Kidney (tissue), 13 donors: ENCODE measurements at regions not wholly inside any gene's neighbourhood (a gene's known extent, or its start where the extent isn't known, plus 50 kb on each side); places are given as distances from the start of the nearest gene placed in this dataset.

Experiments used
- DNase-seq, 5 donors: peaks; one replicate each; pipeline ENCODE4 v3.0.0-alpha.2; 2013 to 2020
- FAIRE-seq: peaks from 2 replicates; lab custom pipeline; 2012; peaks lifted over from hg19 to GRCh38; lab: Jason Lieb, UNC
- H3K27ac ChIP-seq, 2 donors: one replicate each; pipeline ENCODE4 v1.7.0; 2013; ENCODE audit warnings: low read depth in 2 of 2, low read length in 2 of 2, inconsistent platforms in 1 of 2
- H3K27me3 ChIP-seq: one replicate; pipeline ENCODE4 v1.7.1; 2013; ENCODE audit warnings: low read length, inconsistent platforms; ENCODE audit not compliant: control insufficient read depth, insufficient read depth
- H3K36me3 ChIP-seq, 3 donors: one replicate each; pipeline versions ENCODE4 v1.7.0 to v1.7.1; 2013; ENCODE audit warnings: low read length in 3 of 3, control low read depth in 1 of 3, inconsistent platforms in 1 of 3; ENCODE audit not compliant: insufficient read depth in 3 of 3, control insufficient read depth in 2 of 3
- H3K4me1 ChIP-seq, 3 donors: one replicate each; pipeline versions ENCODE4 v1.7.0 to v1.7.1; 2013; ENCODE audit warnings: low read length in 3 of 3, inconsistent platforms in 1 of 3, low read depth in 1 of 3; ENCODE audit not compliant: control insufficient read depth in 2 of 3, insufficient read depth in 2 of 3
- H3K4me3 ChIP-seq, 3 donors: one replicate each; pipeline versions ENCODE4 v1.7.0 to v1.8.1; 2013; ENCODE audit warnings: low read length in 3 of 3, control low read depth in 1 of 3, inconsistent platforms in 1 of 3
- H3K9ac ChIP-seq, 3 donors: one replicate each; pipeline versions ENCODE4 v1.7.0 to v1.7.1; 2013; ENCODE audit warnings: low read length in 3 of 3, control low read depth in 1 of 3, inconsistent platforms in 1 of 3
- H3K9me3 ChIP-seq, 3 donors: one replicate each; pipeline versions ENCODE4 v1.7.0 to v1.7.1; 2013; ENCODE audit warnings: low read length in 3 of 3, control low read depth in 1 of 3, inconsistent platforms in 1 of 3; ENCODE audit not compliant: control insufficient read depth in 2 of 3, insufficient read depth in 1 of 3
- intact Hi-C: fragments of 100-400 bp; cut with DNase I; formaldehyde crosslinking; loops from one replicate; pipeline ENCODE4 v1.11.1; 2022
- TF ChIP-seq, protein P1 (sequence below): IDR thresholded peaks from 3 replicates; pipeline ENCODE4 v1.5.1; 2012; ENCODE audit warnings: mild to moderate bottlenecking, moderate library complexity, borderline replicate concordance; ENCODE audit not compliant: insufficient read depth; ENCODE audit errors: extremely low read depth
- donor health status: control.
- donor health status: control.
- donor health status: control.
- donor health status: control.
- donor health status: control.
- donor health status: DM: yes; HTN: yes; CAD: no.
- donor health status: Normal renal cell carcinoma (clear cell type).

DNA sequence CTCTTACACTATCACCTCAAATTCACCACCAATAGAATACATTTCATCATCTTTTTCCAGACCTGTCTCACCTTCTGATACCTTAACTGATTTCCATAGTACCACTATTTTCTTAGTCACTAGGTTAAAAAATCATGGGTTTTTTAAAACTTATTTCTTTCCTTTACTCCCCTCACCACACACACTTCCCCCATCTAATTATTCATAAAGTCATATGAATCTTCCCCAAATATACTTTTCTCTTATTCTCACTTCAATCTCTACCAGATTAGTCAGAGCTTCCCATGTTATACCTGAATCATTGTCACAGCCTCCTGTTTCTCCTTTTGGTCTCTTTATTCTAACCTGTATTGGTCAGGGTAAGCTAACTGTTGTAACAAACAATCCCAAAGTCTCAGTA lies 696.3 kb downstream of the BCL11A start:
- no peak overlapping the region for H3K4me3 ChIP-seq
- no peaks in the 10 kb centered on the region for H3K4me1 ChIP-seq
- TF ChIP-seq, protein P1, sequence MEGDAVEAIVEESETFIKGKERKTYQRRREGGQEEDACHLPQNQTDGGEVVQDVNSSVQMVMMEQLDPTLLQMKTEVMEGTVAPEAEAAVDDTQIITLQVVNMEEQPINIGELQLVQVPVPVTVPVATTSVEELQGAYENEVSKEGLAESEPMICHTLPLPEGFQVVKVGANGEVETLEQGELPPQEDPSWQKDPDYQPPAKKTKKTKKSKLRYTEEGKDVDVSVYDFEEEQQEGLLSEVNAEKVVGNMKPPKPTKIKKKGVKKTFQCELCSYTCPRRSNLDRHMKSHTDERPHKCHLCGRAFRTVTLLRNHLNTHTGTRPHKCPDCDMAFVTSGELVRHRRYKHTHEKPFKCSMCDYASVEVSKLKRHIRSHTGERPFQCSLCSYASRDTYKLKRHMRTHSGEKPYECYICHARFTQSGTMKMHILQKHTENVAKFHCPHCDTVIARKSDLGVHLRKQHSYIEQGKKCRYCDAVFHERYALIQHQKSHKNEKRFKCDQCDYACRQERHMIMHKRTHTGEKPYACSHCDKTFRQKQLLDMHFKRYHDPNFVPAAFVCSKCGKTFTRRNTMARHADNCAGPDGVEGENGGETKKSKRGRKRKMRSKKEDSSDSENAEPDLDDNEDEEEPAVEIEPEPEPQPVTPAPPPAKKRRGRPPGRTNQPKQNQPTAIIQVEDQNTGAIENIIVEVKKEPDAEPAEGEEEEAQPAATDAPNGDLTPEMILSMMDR, result no peak
- H3K27ac ChIP-seq, result no peak overlapping the region
- DNase-seq (no peak), FAIRE-seq (no peak)
- no peaks in the 10 kb centered on the region for H3K9me3 ChIP-seq
- intact Hi-C loops, result no loop called here
- H3K36me3 ChIP-seq, result no peaks in the 10 kb centered on the region
- H3K27me3 ChIP-seq, result no peaks in the 10 kb centered on the region
- H3K9ac ChIP-seq, result no peak overlapping the region

- no peak overlapping the region for H3K9ac ChIP-seq
- H3K4me1 ChIP-seq, result no peaks in the 10 kb centered on the region
- intact Hi-C loops, result no loop called here
- no peak for DNase-seq
- no peaks in the 10 kb centered on the region for H3K27me3 ChIP-seq
- H3K27ac ChIP-seq, result no peak overlapping the region
- TF ChIP-seq, protein P1, result no peak
- no peaks in the 10 kb centered on the region for H3K36me3 ChIP-seq
- no peaks in the 10 kb centered on the region for H3K9me3 ChIP-seq
- no peak overlapping the region for H3K4me3 ChIP-seq
- FAIRE-seq, result no peak
Observed at GRCh38 chr2:59856391-59856790, 697.1 kb downstream of the BCL11A start.

DNA sequence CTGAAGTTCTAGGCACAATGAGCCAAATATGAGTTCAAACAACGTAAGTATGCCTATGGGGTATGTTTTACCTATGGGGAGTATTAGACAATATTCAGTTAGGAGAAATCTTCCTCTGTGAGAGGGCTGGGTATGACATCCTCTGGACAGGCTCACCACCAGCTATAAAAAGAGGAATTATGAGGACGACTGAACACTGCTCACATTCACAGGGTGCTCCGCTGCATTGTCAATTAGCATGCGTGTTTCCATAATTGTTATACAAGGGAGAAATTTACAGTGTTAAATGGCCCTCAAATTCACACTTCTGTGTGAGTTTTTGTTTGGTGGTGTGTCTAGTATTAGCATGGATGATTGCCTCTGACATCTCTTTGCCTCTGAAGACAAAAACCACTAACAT lies 700.4 kb downstream of the BCL11A start:
- Histone ChIP-seq H3K27me3 (no peaks in the 10 kb centered on the region), H3K4me3 (no peak overlapping the region), H3K36me3 (no peaks in the 10 kb centered on the region), H3K9ac (no peak overlapping the region), H3K27ac (no peak overlapping the region), H3K9me3 (no peaks in the 10 kb centered on the region), H3K4me1 (no peaks in the 10 kb centered on the region)
- DNase-seq (no peak), FAIRE-seq (no peak)
- TF ChIP-seq, protein P1, result no peak
- intact Hi-C loops, result no loop called here

DNA sequence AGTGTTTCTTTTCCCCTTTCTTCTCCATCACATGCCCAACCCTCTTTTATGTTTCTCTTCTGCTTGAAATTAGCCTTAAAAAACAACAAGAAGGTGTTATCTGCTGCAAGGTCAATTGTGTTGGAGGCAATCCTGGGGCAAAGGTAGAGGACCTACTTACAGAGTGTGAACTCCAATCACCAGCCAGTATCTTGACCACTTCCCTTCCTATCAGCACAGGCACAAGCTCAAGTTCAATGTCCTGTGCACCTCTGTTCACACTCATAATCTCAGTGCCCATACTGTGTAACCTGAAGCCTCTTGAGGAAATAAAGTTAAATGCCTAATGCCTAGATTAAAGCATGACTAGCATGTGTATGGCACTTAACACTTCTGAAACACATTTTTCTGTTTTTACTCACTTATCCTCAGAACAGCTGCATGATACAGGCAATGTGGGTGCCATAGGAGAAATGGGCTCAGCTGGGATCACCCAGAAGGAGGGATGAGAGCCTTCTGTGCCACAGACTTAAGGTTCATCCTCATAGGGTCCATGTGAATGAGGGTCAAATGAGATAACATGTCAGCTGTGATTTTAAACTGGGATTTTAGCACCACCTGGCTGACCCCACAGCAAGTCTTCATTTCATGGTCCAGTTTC lies 701.5 kb downstream of the BCL11A start:
- Histone ChIP-seq H3K9ac (no peak overlapping the region), H3K27ac (no peak overlapping the region), H3K4me1 (no peaks in the 10 kb centered on the region), H3K27me3 (no peaks in the 10 kb centered on the region), H3K9me3 (no peaks in the 10 kb centered on the region), H3K36me3 (no peaks in the 10 kb centered on the region), H3K4me3 (no peak overlapping the region)
- no peak for DNase-seq
- no peak for FAIRE-seq
- TF ChIP-seq, protein P1, result no peak
- intact Hi-C loops, result no loop called here
